Ectodermal cell (in vitro differentiated cells): ENCODE measurements at regions not wholly inside any gene's neighbourhood (a gene's known extent, or its start where the extent isn't known, plus 50 kb on each side); places are given as distances from the start of the nearest gene placed in this dataset.

Source experiments
- H3K27ac ChIP-seq: 2 replicates; pipeline ENCODE4 v1.7.0; 2013; ENCODE audit warnings: mild to moderate bottlenecking, low read depth, low read length; ENCODE audit not compliant: insufficient read depth, poor library complexity, severe bottlenecking
- H3K27me3 ChIP-seq: 2 replicates; pipeline ENCODE4 v1.7.0; 2013; ENCODE audit warnings: mild to moderate bottlenecking, low read length; ENCODE audit not compliant: insufficient read depth, control insufficient read depth, poor library complexity, severe bottlenecking
- H3K36me3 ChIP-seq: one replicate; pipeline ENCODE4 v1.7.0; 2013; ENCODE audit warnings: low read length; ENCODE audit not compliant: control insufficient read depth, insufficient read depth
- H3K4me1 ChIP-seq: one replicate; pipeline ENCODE4 v1.7.0; 2013; ENCODE audit warnings: low read length; ENCODE audit not compliant: control insufficient read depth, insufficient read depth
- H3K4me3 ChIP-seq: 2 replicates; pipeline ENCODE4 v1.7.0; 2013; ENCODE audit warnings: low read depth, low read length, control low read depth; ENCODE audit not compliant: insufficient read depth
- H3K9me3 ChIP-seq: 2 replicates; pipeline ENCODE4 v1.7.0; 2013; ENCODE audit warnings: mild to moderate bottlenecking, low read length, moderate library complexity; ENCODE audit not compliant: control insufficient read depth
- WGBS, 2 experiments: methylation state at CpG; one replicate each; pipeline ENCODE4 v1.1.7; 2013; ENCODE audit warnings: missing lambda C conversion rate in 2 of 2; 5-methylcytosine and 5-hydroxymethylcytosine counted together

- 62 to 76% methylated on average over 7 of the region's 7 CpGs for WGBS, 2 experiments
- Histone ChIP-seq H3K9me3 (no peaks in the 10 kb centered on the region), H3K27ac (peak overlapping the region; percentile 67), H3K36me3 (no peaks in the 10 kb centered on the region), H3K27me3 (no peaks in the 10 kb centered on the region), H3K4me3 (no peak overlapping the region), H3K4me1 (peaks cover 23% of the 10 kb centered on the region)
Observed at GRCh38 chr10:29204070-29204800, 84.6 kb upstream of the LYZL1 start.

DNA sequence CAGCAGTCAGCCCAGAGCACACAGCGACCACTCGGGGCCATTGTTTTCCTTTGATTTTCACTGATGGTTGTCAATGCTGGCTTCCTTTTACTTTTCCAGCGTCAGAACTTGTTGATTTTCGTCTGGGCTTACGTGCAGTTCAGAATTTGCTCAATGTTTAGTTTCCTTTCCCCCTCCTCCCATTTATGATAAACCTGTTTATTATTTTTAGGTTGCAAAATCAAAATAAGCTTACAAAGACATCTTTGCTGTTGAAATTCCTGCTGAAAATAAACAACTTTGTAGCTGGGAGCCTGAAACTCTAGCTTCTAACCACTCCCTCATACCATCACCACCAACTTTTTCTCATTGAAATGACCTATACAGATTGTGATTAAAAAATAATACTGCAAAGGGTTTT is 83.1 kb upstream of the LYZL1 start:
- H3K4me1 ChIP-seq, result peaks cover 23% of the 10 kb centered on the region
- H3K27me3 ChIP-seq, result no peaks in the 10 kb centered on the region
- 41 to 47% methylated on average over 5 of the region's 5 CpGs for WGBS, 2 experiments
- no peaks in the 10 kb centered on the region for H3K9me3 ChIP-seq
- H3K36me3 ChIP-seq, result no peaks in the 10 kb centered on the region
- H3K27ac ChIP-seq, result no peak overlapping the region
- H3K4me3 ChIP-seq, result no peak overlapping the region

DNA sequence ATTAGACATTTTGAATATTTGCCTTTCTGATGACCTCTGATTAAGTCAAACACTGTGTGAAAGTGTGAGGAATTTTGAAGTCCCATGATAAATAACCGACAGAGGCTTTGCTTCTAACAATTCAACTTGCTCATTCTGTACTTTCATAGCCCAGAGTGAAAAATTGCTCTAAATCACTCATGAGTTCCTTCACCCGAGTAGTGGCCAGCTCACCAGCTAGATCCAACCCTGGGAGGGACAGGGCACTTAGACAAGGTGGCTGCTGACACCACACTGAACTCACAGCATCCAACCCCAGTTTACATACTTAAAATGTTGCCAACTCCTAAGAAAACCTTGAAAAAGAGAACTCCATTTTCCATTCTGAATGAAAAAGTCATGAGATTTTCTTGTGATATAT is 80.0 kb upstream of the LYZL1 start:
- Histone ChIP-seq H3K36me3 (no peaks in the 10 kb centered on the region), H3K4me1 (peaks cover 16% of the 10 kb centered on the region), H3K27me3 (no peaks in the 10 kb centered on the region), H3K4me3 (no peak overlapping the region), H3K27ac (no peak overlapping the region), H3K9me3 (no peaks in the 10 kb centered on the region)
- WGBS, 2 experiments, result 92 to 93% methylated on average over 2 of the region's 2 CpGs

DNA sequence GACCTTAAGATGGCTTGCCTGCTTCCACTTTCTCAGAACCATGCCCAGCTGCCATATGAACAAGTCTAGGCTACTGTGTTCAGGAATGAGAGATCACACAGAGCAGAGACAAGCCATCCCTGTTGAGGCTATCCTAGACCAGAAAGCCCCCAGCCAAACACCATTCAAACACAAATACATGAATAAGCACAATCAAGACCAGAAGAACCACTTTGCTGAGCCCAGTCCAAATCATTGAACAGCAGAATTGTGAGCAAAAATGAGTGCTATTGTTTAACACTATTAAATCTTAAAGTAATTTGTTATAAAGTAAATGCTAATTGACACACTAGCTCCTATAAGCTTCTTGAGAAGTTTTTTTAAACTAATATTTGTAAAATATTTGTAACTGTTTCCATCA is 79.0 kb upstream of the LYZL1 start:
- Histone ChIP-seq H3K9me3 (no peaks in the 10 kb centered on the region), H3K36me3 (no peaks in the 10 kb centered on the region), H3K27me3 (no peaks in the 10 kb centered on the region), H3K4me1 (peaks cover 7% of the 10 kb centered on the region), H3K4me3 (no peak overlapping the region), H3K27ac (no peak overlapping the region)

DNA sequence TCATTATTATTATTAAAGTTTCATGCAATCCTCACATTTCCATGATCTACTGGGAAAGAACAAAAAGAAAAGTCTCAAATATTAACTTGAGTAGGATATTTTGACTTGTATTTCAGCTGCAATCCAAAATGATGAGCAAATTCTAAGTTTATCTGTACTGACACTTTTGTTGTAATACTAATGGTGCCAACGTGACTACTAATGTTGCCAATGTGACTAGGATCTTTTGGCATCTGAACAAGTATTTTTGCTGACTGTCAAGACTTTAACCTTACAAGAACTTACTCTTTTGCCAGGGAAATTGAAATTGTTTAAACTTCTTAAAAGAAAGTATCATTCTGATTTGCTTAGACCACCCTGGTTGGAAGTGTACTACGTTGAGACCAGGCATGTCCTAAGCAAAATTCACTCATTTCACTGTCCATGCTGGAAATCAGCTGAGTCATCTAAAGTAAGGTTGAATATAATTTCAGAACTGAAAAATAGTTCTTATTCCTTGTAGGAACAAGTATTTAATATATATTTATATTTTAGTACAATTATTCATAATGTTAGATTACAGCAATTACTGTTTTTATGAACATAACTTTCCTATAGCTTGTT is 78.5 kb upstream of the LYZL1 start:
- Histone ChIP-seq H3K4me1 (peaks cover 4% of the 10 kb centered on the region), H3K27me3 (no peaks in the 10 kb centered on the region), H3K27ac (no peak overlapping the region), H3K4me3 (no peak overlapping the region), H3K9me3 (no peaks in the 10 kb centered on the region), H3K36me3 (no peaks in the 10 kb centered on the region)
- 43 to 45% methylated on average over 2 of the region's 2 CpGs for WGBS, 2 experiments

DNA sequence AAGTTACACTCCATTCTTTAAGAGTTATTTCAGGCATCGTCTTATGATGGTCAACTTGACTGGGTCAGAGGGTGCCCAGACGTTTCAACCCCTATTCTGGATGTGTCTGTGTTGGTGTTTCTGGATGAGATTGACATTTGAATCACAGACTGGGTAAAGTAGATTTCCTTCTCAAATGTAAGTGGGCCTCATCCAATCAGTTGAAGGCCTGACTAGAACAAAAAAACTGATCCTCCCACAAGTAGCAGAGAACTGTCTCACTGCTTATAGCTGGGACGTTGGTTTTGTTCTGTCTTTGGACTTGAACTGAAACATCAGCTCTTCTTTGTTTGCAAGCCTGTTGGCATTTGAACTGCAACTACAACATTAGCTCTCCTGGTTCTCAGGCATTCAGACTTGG is 76.3 kb upstream of the LYZL1 start:
- Histone ChIP-seq H3K4me3 (no peak overlapping the region), H3K27ac (no peak overlapping the region), H3K9me3 (no peaks in the 10 kb centered on the region), H3K27me3 (no peaks in the 10 kb centered on the region), H3K36me3 (no peaks in the 10 kb centered on the region), H3K4me1 (no peaks in the 10 kb centered on the region)
- WGBS, 2 experiments, result 92% methylated on average over 3 of the region's 3 CpGs

DNA sequence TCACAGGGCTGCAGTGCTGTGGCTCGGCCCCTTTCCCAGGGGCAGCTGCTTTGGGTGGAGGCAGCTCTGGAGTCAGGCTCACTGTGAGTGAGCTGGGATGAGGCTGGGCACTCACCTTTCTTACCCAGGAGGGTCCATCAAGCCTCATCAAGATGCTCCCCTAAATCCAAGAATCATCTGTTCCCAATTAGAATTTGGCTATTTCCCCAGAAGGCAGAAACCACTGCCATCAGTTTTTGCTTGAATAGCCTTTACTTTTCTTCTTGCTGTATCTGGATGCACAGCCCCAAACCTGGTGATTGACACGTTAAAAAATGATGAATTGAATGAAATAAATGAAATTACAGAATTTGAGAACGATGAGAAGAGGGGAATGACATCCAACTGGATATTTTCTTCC is 74.3 kb upstream of the LYZL1 start:
- 93 to 95% methylated on average over 3 of the region's 3 CpGs for WGBS, 2 experiments
- Histone ChIP-seq H3K36me3 (no peaks in the 10 kb centered on the region), H3K27me3 (no peaks in the 10 kb centered on the region)

DNA sequence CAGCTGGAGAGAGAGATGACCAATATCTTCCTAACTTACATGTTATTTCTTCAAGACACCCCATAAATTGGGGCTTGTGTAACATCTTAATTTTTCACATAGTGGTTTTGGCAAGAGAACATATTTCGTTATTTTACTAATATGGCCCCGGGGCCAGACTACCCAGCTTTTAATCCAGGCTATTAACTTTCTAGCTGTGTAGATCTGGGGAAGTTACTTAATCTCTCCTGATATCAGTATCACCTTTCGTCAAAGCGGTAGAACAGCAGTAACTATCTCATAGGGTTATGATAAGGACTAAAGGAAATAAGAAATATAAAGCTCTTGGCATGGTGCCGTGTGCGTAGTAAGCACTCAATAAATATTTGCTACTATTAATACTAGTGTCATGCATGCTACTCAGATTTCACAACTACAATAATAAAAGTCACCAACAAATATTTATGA is 71.6 kb upstream of the LYZL1 start:
- Histone ChIP-seq H3K27ac (no peak overlapping the region), H3K4me1 (no peaks in the 10 kb centered on the region), H3K36me3 (no peaks in the 10 kb centered on the region), H3K27me3 (no peaks in the 10 kb centered on the region), H3K4me3 (no peak overlapping the region), H3K9me3 (no peaks in the 10 kb centered on the region)
- 82 to 87% methylated on average over 3 to 6 of the region's 6 CpGs for WGBS, 2 experiments

More for the DNA sequence above, 74.3 kb upstream of the LYZL1 start:
- Histone ChIP-seq H3K9me3 (no peaks in the 10 kb centered on the region), H3K4me1 (no peaks in the 10 kb centered on the region), H3K27ac (no peak overlapping the region), H3K4me3 (no peak overlapping the region)

DNA sequence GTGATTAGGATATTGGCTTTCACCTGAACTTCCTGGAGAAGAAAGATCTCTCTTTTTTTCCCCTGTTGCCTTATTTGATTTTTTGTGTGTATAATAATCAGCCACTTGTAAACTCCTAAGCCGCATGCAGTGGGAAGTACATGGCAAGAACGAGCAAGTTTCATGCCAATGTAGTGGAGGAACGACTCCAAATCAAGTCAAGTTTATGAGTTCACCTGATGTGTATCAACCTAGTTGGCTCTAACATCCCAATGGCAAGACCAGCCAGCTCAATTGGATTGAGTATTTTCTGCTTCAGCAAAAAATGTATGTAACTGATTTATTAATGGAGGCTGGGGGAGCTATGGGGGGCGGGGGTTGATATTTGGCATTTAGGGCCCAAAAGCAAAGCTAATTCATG is 65.5 kb upstream of the LYZL1 start:
- H3K9me3 ChIP-seq, result no peaks in the 10 kb centered on the region
- H3K27ac ChIP-seq, result no peak overlapping the region
- no peaks in the 10 kb centered on the region for H3K27me3 ChIP-seq
- no peaks in the 10 kb centered on the region for H3K4me1 ChIP-seq
- no peaks in the 10 kb centered on the region for H3K36me3 ChIP-seq
- WGBS, 2 experiments, result 92 to 94% methylated on average over 4 of the region's 4 CpGs
- H3K4me3 ChIP-seq, result no peak overlapping the region

GRCh38 chr10:29224631-29225030 is 64.2 kb upstream of the LYZL1 start:
- Histone ChIP-seq H3K27ac (no peak overlapping the region), H3K27me3 (no peaks in the 10 kb centered on the region)
- 71 to 85% methylated on average over 1 of the region's 1 CpG for WGBS, 2 experiments

More at GRCh38 chr10:29224631-29225030, 64.2 kb upstream of the LYZL1 start:
- Histone ChIP-seq H3K36me3 (no peaks in the 10 kb centered on the region), H3K9me3 (no peaks in the 10 kb centered on the region), H3K4me3 (no peak overlapping the region), H3K4me1 (no peaks in the 10 kb centered on the region)
